22Rv1 (cell line): ENCODE measurements at regions not wholly inside any gene's neighbourhood (a gene's known extent, or its start where the extent isn't known, plus 50 kb on each side); places are given as distances from the start of the nearest gene placed in this dataset.

Source experiments
- ZFX ChIP-seq: fragments of 450-650 bp; IDR thresholded peaks from 2 replicates; pipeline ENCODE4 v1.6.1; 2017; ENCODE audit warnings: antibody characterized with exemption, borderline replicate concordance
- TF ChIP-seq, protein P1 (sequence below): fragments of 450-650 bp; IDR thresholded peaks from 2 replicates; pipeline ENCODE4 v1.5.1; 2017; ENCODE audit warnings: mild to moderate bottlenecking

GRCh38 chr6:21836277-21836676 lies 242.7 kb downstream of the SOX4 start:
- TF ChIP-seq, protein P1, sequence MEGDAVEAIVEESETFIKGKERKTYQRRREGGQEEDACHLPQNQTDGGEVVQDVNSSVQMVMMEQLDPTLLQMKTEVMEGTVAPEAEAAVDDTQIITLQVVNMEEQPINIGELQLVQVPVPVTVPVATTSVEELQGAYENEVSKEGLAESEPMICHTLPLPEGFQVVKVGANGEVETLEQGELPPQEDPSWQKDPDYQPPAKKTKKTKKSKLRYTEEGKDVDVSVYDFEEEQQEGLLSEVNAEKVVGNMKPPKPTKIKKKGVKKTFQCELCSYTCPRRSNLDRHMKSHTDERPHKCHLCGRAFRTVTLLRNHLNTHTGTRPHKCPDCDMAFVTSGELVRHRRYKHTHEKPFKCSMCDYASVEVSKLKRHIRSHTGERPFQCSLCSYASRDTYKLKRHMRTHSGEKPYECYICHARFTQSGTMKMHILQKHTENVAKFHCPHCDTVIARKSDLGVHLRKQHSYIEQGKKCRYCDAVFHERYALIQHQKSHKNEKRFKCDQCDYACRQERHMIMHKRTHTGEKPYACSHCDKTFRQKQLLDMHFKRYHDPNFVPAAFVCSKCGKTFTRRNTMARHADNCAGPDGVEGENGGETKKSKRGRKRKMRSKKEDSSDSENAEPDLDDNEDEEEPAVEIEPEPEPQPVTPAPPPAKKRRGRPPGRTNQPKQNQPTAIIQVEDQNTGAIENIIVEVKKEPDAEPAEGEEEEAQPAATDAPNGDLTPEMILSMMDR = no peak
- TF ChIP-seq ZFX = no peak
